ENCODE measurements at regions not wholly inside any gene's neighbourhood (a gene's known extent, or its start where the extent isn't known, plus 50 kb on each side); places are given as distances from the start of the nearest gene placed in this dataset.

DNA sequence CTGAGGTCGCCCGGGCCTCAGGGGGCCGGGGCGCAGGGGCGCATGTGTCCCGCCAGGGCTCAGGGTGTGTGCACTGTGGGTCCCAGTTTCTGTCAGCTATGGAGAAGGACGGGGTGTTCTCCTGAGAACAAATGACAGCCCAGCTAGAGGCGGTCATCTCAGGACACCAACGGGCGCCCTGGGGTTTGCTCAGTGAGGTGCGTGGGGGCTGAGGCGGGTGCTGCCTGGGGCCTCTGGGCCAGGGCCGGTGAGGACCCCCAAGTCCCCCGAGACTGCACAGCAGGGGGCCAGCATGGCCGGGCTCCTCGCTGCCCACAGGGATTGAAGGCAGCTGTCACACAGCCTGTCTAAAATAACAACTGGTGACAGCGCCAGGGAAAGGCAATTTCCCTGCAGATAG, 808.8 kb upstream of the SOX11 start:
- peaks cover 3% of the 10 kb centered on the region; the same call in 1 of the 2 replicates for H3K9me3 ChIP-seq (ENCODE audit: control insufficient read depth, insufficient read depth, low read length)

DNA sequence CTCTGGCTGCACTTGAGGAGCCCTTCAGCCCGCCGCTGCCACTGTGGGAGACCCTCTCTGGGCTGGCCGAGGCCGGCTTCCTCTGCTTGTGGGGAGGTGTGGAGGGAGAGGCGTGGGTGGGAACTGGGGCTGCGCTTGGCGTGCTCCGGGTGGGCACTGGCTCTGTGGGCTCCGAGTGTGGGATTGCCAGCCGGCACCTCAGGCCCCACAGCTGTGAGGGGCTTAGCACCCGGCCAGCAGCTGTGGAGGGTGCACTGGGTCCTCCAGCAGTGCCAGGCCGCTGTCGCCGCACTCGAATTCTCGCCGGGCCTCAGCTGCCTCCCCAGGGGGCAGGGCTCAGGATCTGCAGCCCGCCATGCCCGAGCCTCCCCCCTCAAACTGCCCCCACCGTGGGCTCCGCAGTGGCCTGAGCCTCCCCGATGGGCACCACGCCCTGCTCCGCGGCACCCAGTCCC, 808.0 kb upstream of the SOX11 start:
- Histone ChIP-seq H3K4me1 (ENCODE audit: control insufficient read depth, low read length) (no peaks in the 10 kb centered on the region), H3K9me2 (replicated peaks; ENCODE audit: control insufficient read depth, low read length) (no peaks in the 10 kb centered on the region), H3K4me3 (ENCODE audit: low read length) (no peak overlapping the region), H3K36me3 (ENCODE audit: control insufficient read depth, low read length) (no peaks in the 10 kb centered on the region), H3K27me3 (ENCODE audit: control insufficient read depth, low read length) (no peaks in the 10 kb centered on the region), H3K27ac (ENCODE audit: low read depth, low read length) (no peak overlapping the region), H3K4me2 (ENCODE audit: low read length) (no peak overlapping the region), H4K20me1 (ENCODE audit: control insufficient read depth, insufficient read depth, low read depth, low read length) (no peaks in the 10 kb centered on the region), H3K9me3 (ENCODE audit: control insufficient read depth, insufficient read depth, low read length) (peaks cover 3% of the 10 kb centered on the region; the same call in 1 of the 2 replicates), H3F3A (ENCODE audit: control insufficient read depth, insufficient read depth) (no peaks in the 10 kb centered on the region), H3K79me2 (ENCODE audit: control insufficient read depth, low read length) (no peaks in the 10 kb centered on the region)
- TF ChIP-seq EZH2phosphoT487 (IDR thresholded peaks at IDR 0.05; ENCODE audit: borderline replicate concordance, low read length), result no peak
- TF ChIP-seq, protein P1, sequence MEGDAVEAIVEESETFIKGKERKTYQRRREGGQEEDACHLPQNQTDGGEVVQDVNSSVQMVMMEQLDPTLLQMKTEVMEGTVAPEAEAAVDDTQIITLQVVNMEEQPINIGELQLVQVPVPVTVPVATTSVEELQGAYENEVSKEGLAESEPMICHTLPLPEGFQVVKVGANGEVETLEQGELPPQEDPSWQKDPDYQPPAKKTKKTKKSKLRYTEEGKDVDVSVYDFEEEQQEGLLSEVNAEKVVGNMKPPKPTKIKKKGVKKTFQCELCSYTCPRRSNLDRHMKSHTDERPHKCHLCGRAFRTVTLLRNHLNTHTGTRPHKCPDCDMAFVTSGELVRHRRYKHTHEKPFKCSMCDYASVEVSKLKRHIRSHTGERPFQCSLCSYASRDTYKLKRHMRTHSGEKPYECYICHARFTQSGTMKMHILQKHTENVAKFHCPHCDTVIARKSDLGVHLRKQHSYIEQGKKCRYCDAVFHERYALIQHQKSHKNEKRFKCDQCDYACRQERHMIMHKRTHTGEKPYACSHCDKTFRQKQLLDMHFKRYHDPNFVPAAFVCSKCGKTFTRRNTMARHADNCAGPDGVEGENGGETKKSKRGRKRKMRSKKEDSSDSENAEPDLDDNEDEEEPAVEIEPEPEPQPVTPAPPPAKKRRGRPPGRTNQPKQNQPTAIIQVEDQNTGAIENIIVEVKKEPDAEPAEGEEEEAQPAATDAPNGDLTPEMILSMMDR (IDR thresholded peaks at IDR 0.05; ENCODE audit: low read depth, low read length, poor library complexity, severe bottlenecking), result no peak

More for the DNA sequence above, 808.8 kb upstream of the SOX11 start:
- no peak overlapping the region for H3K4me3 ChIP-seq (ENCODE audit: low read length)
- H3F3A ChIP-seq (ENCODE audit: control insufficient read depth, insufficient read depth), result no peaks in the 10 kb centered on the region
- no peak overlapping the region for H3K4me2 ChIP-seq (ENCODE audit: low read length)
- H3K9me2 ChIP-seq (replicated peaks; ENCODE audit: control insufficient read depth, low read length), result no peaks in the 10 kb centered on the region
- no peaks in the 10 kb centered on the region for H4K20me1 ChIP-seq (ENCODE audit: control insufficient read depth, insufficient read depth, low read depth, low read length)
- H3K27me3 ChIP-seq (ENCODE audit: control insufficient read depth, low read length), result no peaks in the 10 kb centered on the region
- no peaks in the 10 kb centered on the region for H3K4me1 ChIP-seq (ENCODE audit: control insufficient read depth, low read length)
- no peaks in the 10 kb centered on the region for H3K79me2 ChIP-seq (ENCODE audit: control insufficient read depth, low read length)
- TF ChIP-seq EZH2phosphoT487 (IDR thresholded peaks at IDR 0.05; ENCODE audit: borderline replicate concordance, low read length), result no peak
- TF ChIP-seq, protein P1 (IDR thresholded peaks at IDR 0.05; ENCODE audit: low read depth, low read length, poor library complexity, severe bottlenecking), result no peak
- H3K36me3 ChIP-seq (ENCODE audit: control insufficient read depth, low read length), result no peaks in the 10 kb centered on the region
- no peak overlapping the region for H3K27ac ChIP-seq (ENCODE audit: low read depth, low read length)

DNA sequence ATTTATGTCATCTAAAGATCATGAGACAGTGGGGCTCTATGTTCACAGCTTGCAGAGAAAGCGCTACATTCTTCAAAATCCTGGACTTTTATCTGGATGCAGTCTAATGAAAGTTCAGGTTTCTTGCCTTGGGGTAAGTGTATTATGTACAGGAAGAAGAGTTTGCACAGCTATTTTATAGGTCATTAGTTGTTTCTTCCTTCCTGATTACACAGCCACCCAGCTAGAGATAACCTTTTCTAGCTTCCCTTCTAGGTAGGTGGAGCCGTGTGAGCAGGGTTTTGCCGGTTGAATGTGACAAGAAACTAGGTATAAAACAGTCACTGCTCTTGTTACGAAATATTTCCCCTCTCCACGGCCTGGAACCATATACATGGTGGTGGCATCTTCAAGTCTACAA, 800.8 kb upstream of the SOX11 start:
- Histone ChIP-seq H3K4me3 (ENCODE audit: low read length) (no peak overlapping the region), H3K4me2 (ENCODE audit: low read length) (no peak overlapping the region), H3K9me3 (ENCODE audit: control insufficient read depth, insufficient read depth, low read length) (no peaks in the 10 kb centered on the region), H3K27me3 (ENCODE audit: control insufficient read depth, low read length) (no peaks in the 10 kb centered on the region), H3K27ac (ENCODE audit: low read depth, low read length) (no peak overlapping the region), H3K36me3 (ENCODE audit: control insufficient read depth, low read length) (no peaks in the 10 kb centered on the region), H3F3A (ENCODE audit: control insufficient read depth, insufficient read depth) (no peaks in the 10 kb centered on the region), H3K9me2 (replicated peaks; ENCODE audit: control insufficient read depth, low read length) (no peaks in the 10 kb centered on the region), H3K4me1 (ENCODE audit: control insufficient read depth, low read length) (no peaks in the 10 kb centered on the region), H3K79me2 (ENCODE audit: control insufficient read depth, low read length) (no peaks in the 10 kb centered on the region), H4K20me1 (ENCODE audit: control insufficient read depth, insufficient read depth, low read depth, low read length) (no peaks in the 10 kb centered on the region)
- TF ChIP-seq, protein P1 (IDR thresholded peaks at IDR 0.05; ENCODE audit: low read depth, low read length, poor library complexity, severe bottlenecking), result no peak
- no peak for TF ChIP-seq EZH2phosphoT487 (IDR thresholded peaks at IDR 0.05; ENCODE audit: borderline replicate concordance, low read length)
